ENCODE measurements at regions not wholly inside any gene's neighbourhood (a gene's known extent, or its start where the extent isn't known, plus 50 kb on each side); places are given as distances from the start of the nearest gene placed in this dataset.

- TF ChIP-seq CTCF (IDR thresholded peaks at IDR 0.05), result no peak
- no peak for TF ChIP-seq POLR2A (IDR thresholded peaks at IDR 0.05)
Observed at GRCh38 chr4:187124331-187124730, 400.7 kb upstream of the FAT1 start.
